HG02571 (cell line): ENCODE measurements at regions not wholly inside any gene's neighbourhood (a gene's known extent, or its start where the extent isn't known, plus 50 kb on each side); places are given as distances from the start of the nearest gene placed in this dataset.
"Not testable (repeated sequence)": the region's sequence is repeated elsewhere in the genome, so short reads cannot be mapped to it uniquely, and the experiment has no call there.

Experiments used
- ATAC-seq: cut with Tn5 transposase; IDR thresholded peaks from one replicate; pipeline ENCODE4 v1.9.1; 2021; ENCODE audit warnings: mild to moderate bottlenecking, moderate library complexity; ENCODE audit not compliant: unreplicated experiment

GRCh38 chr10:71015674-71016073 is 127.3 kb upstream of the PCBD1 start:
- no peak for ATAC-seq

GRCh38 chr10:71020061-71020460 is 131.7 kb upstream of the PCBD1 start:
- not testable (repeated sequence) for ATAC-seq

GRCh38 chr10:71021402-71021801 is 133.0 kb upstream of the PCBD1 start:
- ATAC-seq, result no peak

GRCh38 chr10:71023704-71024283 is 135.4 kb upstream of the PCBD1 start:
- no peak for ATAC-seq

GRCh38 chr10:71024490-71024889 is 136.1 kb upstream of the PCBD1 start:
- ATAC-seq, result no peak

GRCh38 chr10:71025535-71025934 is 137.2 kb upstream of the PCBD1 start:
- no peak for ATAC-seq

- ATAC-seq, result no peak
Observed at GRCh38 chr10:71028066-71028465, 139.7 kb upstream of the PCBD1 start.

- ATAC-seq, result no peak
Observed at GRCh38 chr10:71029411-71029892, 141.1 kb upstream of the PCBD1 start.

GRCh38 chr10:71029907-71030306 is 141.5 kb upstream of the PCBD1 start:
- no peak for ATAC-seq

- ATAC-seq, result no peak
Observed at GRCh38 chr10:71031026-71031425, 142.7 kb upstream of the PCBD1 start.

- ATAC-seq, result no peak
Observed at GRCh38 chr10:71031603-71032002, 143.2 kb upstream of the PCBD1 start.

GRCh38 chr10:71032887-71033286 is 144.5 kb upstream of the PCBD1 start:
- ATAC-seq, result no peak

GRCh38 chr10:71033396-71033980 is 145.1 kb upstream of the PCBD1 start:
- no peak for ATAC-seq

- no peak for ATAC-seq
Observed at GRCh38 chr10:71035511-71036296, 147.3 kb upstream of the PCBD1 start.

GRCh38 chr10:71036297-71036966 is 148.1 kb upstream of the PCBD1 start:
- ATAC-seq, result no peak

- no peak for ATAC-seq
Observed at GRCh38 chr10:71038091-71038633, 149.8 kb upstream of the PCBD1 start.

GRCh38 chr10:71038921-71039320 is 150.6 kb upstream of the PCBD1 start:
- ATAC-seq, result no peak

- ATAC-seq, result no peak
Observed at GRCh38 chr10:71039551-71039950, 151.2 kb upstream of the PCBD1 start.

GRCh38 chr10:71040343-71040742 is 152.0 kb upstream of the PCBD1 start:
- ATAC-seq, result no peak

GRCh38 chr10:71040846-71041605 is 152.7 kb upstream of the PCBD1 start:
- ATAC-seq, result no peak

- ATAC-seq, result no peak
Observed at GRCh38 chr10:71042216-71042615, 153.9 kb upstream of the PCBD1 start.
